ENCODE measurements at regions not wholly inside any gene's neighbourhood (a gene's known extent, or its start where the extent isn't known, plus 50 kb on each side); places are given as distances from the start of the nearest gene placed in this dataset.
"Not testable (repeated sequence)": the region's sequence is repeated elsewhere in the genome, so short reads cannot be mapped to it uniquely, and the experiment has no call there.

DNA sequence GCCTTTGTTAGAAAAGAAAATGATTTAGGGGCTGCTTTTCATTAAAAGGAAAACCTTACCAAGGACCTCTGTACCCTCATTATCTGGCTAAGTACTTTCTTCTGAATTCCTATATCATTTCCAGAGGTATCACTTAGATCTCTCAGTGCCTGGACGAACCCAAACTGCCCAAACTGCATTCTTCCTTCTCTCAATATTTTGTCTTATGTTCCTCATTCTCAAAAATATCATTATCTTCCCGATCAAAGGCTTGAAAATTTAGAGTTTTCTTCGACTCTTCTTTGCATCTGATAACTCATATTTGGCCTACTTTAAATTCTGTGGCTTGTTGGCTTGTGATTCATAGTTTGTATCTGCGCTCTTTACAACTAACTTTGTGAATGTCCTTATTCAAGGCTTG is 136.7 kb upstream of the TAF11L2 start:
- in situ Hi-C loops (cut with HindIII; ENCODE audit: low sequenced_read_pairs), result no loop called here
- no peak for DNase-seq (ENCODE audit: low spot score)

DNA sequence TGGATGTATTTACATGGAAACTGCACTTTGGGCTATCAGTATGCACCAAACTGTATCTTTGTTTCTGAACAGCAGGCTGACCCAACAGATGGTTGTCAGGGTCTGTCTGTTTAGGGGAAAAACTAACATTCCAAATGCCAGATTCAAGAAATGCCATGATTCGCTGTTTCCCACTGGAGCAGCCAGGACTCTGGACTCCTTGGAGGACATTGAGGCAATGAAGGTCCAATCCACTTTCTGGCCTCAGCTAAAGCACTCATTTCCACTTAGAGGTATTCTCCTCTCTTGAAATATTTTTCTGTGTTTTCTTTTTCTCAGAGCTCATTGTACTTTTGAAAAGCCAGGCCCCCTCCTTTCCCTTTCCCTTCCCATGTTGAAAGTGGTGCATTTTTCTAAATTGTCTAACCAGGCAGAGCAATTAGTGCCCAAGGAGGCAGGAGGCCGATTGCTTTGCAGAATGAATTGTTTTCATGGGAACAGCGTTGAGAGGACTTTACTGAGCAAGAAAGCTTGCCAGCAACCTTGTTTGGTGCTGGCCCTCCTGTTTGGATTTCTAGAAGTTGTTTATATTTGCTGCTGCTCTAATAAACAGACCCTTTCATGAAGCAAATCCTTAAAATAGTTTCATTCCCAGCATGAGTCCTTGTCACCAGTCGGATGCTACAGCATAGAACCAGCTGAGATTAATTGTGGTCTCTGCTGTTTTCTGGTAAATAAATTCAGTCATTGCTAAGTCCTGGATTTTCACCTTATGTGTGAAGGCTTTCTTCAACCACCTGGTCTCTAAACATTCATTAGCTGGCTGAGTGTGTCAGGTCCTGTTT is 132.8 kb upstream of the TAF11L2 start:
- in situ Hi-C loops (cut with HindIII; ENCODE audit: low sequenced_read_pairs), result no loop called here
- DNase-seq (ENCODE audit: low spot score), result peak; percentile 64

DNA sequence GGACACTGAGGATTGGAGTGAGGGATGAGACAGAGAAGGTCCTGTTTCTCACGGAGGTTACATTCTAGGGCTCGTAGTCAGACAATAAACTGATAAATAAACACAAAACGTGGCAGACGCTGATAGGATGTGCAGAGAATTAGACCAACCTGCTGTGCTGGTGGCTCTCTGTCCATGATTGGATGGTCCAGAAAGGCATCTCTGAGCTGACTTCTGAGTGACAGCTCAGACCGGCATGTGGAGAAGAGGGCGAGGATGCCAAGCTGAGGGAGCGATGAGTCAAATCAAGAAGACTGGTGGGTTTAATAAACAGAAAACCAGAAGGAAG is 132.3 kb upstream of the TAF11L2 start:
- peak; percentile 86 for DNase-seq (ENCODE audit: low spot score)
- in situ Hi-C loops (cut with HindIII; ENCODE audit: low sequenced_read_pairs), result no loop called here

DNA sequence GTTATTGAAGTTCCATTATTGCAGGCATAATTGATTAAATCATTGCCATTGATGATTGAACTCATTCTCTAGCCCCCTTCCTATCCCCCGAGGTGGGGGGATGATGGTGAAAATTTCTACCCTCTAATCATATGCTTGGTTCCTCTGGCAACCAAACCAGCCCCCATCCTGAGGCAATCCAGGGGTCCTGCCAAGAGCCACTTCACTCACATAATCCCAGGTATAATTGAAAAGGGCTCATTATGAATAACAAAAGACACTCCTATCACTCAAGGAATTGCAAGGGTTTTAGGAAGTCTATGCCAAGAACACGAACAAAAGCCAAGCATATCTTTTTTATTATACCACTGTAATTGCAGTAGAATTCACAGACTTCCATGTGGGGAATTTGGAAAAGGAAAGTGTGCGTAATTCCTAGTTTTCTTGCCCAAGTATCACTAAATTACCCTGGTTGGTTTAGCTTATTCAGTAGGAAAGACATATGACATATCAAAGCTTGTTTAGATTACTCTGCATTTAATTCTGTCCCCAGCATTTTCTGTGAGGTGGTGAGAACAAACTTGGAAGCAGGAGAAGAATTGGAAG is 130.7 kb upstream of the TAF11L2 start:
- in situ Hi-C loops (cut with HindIII; ENCODE audit: low sequenced_read_pairs), result no loop called here
- no peak for DNase-seq (ENCODE audit: low spot score)

DNA sequence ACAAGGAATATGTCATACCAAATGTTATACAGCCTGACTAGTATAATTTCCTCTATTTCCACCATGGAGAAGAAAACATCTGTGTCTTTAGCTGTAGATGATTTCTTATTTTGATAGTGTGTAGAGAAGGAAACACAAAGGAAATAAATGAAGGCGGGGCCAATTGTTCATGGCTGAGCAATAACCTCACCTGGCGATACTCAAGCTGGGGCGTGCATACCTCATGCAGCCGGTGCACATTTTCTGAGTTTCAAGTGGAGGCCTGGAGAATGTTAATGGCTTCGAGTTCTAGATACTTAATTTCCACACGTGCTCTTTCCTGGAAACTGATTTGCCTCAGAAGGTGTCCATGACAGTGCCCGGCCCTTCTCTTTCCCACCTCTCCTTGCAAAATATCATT is 127.4 kb upstream of the TAF11L2 start:
- DNase-seq (ENCODE audit: low spot score), result no peak
- in situ Hi-C loops (cut with HindIII; ENCODE audit: low sequenced_read_pairs), result no loop called here

DNA sequence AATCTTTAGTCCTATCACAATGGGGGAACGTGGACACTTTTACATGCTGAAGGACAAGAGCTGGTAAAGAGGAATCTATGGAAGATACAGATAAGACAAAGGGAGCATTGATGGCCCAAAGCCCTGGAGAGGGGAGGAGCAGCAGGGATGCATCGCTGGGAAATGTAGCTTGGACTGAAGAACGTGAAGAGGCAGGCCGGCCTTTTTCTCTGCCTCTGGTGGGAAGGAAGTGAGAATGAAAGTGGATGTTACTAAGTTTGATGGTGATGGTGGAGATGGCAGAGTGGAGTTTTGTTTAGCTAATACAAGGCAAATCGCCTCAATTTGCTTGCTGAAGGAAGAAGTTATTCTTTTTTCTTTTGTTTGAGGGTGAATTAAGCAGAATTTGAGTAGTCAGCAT is 124.6 kb upstream of the TAF11L2 start:
- DNase-seq (ENCODE audit: low spot score), result no peak
- in situ Hi-C loops (cut with HindIII; ENCODE audit: low sequenced_read_pairs), result no loop called here

DNA sequence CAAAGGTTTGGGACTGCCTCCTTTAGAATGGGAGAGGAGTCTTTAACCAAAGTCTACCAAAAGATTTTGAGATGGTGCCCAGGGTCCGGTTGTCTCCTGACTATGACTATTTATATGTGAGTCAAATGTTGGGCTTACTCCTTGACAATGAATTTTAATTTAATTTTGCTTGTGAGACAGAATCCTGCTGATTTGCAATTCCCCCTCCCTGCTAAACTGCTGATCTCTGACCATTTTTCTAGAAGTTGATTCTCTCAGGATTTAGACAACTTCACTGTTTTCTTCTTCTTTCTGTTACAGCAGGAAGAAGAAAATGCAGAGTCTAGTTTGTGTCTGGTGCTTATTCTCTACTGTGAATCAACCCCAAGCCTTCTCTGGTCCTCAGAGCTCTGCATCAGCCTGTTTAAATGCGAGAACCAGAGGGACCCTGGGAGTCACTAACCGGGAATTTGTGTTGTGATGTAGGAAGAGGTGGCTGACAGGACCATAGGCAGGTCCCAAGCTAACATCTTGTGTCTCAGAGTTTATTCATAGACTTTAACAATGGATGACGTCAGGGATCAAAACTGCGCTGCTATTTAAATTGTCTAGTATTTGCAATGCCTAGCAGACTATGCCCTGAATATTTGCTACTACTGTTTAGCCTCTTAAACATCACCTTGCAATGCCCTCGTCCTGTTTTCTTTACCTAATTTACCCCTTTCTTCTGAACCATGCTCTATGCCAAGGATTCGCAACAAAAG is 124.0 kb upstream of the TAF11L2 start:
- DNase-seq (ENCODE audit: low spot score), result no peak
- in situ Hi-C loops (cut with HindIII; ENCODE audit: low sequenced_read_pairs), result no loop called here

DNA sequence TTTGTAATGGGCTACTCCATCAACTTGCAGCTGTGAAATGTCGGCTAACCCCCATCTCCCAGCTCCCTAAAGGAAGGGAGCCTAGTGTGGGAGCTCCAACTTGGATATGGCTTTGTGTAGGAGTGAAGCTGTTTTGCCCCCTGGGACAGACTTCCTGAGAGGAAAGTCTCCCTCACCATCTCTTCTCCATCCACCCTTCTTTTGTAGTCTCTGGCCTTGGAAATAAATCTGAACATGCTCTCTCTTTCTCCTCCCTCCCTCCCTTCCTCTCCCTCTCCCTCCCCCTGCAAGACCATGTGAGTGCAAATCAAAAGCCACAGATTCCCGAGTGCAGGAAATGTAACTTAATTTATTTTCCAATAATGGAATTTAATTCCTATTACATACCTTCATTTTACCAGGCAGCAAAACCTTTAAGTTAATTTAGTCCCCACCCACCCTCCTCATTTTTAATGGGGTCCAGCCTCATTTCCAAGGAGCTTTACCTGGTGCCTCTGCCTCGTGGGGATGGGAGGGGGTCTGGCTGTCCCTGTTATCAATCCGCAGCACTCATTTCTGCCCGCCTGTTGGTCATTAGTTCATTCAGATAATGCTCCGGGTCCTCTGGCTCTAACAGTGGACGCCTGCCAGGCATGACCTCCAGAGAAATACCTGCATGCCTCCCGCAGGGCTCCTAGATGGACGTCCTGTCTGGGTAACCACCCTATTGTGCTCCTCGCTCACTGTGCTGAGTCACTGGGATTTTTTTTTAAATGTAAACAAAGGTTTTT is 122.9 kb upstream of the TAF11L2 start:
- no peak for DNase-seq (ENCODE audit: low spot score)
- in situ Hi-C loops (cut with HindIII; ENCODE audit: low sequenced_read_pairs), result no loop called here

DNA sequence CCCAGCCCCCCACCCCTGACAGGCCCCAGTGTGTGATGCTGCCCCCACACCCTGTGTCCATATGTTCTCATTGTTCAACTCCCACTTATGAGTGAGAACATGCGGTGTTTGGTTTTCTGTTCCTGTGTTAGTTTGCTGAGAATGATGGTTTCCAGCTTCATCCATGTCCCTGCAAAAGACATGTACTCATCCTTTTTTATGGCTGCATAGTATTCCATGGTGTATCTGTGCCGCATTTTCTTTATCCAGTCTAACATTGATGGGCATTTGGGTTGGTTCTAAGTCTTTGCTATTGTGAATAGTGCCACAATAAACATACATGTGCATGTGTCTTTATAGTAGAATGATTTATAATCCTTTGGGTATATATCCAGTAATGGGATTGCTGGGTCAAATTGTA is 122.1 kb upstream of the TAF11L2 start:
- in situ Hi-C loops (cut with HindIII; ENCODE audit: low sequenced_read_pairs); DNase-seq (ENCODE audit: low spot score): not testable (repeated sequence)

DNA sequence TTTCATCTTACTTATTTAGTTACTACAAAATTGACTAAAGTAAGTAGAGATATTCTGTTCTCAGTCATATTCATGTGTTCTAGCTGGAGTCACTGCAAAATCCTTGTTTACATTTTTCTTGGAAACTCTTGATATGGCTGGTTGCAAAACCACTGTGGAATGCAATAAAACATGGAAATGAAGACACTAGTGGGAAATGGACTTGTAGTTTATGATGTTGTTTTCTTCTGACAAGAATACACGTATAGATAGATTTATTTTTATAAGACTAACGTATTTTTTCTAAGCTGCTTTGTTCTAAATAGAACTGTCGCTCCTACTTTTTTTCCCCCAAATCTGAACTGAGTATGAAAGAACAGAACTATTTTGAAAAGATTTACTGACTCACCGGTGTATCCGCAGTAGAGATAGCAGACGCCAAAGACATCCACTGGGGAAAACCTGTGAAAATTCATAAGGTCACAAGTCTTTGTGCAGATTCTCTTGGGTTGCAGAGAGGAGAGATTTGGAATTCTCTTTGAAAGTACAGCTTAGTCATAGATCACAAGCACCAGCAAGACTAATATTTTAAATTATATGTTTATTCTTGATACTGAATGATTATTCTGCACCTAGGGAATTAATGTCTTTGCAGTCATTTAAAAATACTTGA is 119.6 kb upstream of the TAF11L2 start:
- no peak for DNase-seq (ENCODE audit: low spot score)
- in situ Hi-C loops (cut with HindIII; ENCODE audit: low sequenced_read_pairs), result no loop called here

DNA sequence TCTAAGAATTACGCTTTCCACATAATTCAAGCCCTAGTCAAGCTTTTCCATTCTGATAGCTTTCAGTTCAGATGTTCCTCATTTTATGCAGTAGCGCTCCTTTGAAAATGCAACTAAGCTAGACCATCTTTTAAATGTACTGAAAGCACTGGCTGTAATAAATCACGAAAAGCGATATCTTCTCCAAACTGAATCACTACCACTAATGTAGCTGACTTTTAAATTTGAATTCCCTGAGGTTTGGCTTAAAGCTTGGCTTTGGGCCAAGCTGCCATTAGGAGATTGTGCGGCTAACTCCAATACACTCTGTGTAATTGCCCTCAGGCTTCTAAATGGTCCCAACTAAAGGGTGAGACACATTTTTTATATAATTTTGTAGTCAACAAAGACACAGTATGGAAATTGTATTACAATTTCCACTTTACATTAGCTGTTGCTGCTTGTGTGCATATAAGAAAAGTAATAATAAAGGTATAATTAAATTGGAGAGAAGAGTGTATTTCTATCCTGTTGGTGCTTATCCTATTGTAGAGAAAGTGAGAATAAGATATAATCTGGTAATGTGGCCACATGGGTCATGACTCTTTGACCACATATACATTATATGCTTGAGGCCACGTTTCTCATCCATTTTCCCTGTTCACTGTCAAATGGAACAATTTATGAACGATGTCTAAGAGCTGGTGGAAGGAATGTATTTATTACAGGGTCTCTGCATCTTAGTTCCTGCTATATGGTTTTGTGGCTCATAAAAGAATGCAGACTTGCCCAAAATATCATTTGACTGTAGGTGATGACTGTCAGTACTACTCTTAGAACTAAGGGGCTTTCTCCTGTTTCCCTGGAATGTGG is 118.7 kb upstream of the TAF11L2 start:
- DNase-seq (ENCODE audit: low spot score), result no peak
- in situ Hi-C loops (cut with HindIII; ENCODE audit: low sequenced_read_pairs), result no loop called here

DNA sequence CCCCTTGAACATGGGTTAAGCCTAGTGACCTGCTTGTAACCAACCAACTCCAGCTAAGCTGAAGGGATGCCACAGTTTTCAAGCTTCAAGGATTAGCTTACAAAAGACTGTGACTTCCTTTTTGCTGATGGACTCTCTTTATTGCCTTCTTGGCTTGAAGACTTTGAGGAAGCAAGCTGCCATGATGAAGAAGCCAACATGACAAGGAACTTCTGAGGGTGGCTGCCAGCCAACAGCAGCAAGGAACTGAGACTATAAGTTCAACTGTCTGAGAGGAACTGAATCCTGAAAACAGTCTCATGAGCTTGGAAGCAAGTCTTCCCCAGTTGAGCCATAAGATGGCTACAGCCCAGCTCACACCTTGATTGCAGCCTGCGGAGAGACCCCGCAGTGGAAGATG is 116.1 kb upstream of the TAF11L2 start:
- DNase-seq (ENCODE audit: low spot score), result no peak
- in situ Hi-C loops (cut with HindIII; ENCODE audit: low sequenced_read_pairs), result no loop called here

DNA sequence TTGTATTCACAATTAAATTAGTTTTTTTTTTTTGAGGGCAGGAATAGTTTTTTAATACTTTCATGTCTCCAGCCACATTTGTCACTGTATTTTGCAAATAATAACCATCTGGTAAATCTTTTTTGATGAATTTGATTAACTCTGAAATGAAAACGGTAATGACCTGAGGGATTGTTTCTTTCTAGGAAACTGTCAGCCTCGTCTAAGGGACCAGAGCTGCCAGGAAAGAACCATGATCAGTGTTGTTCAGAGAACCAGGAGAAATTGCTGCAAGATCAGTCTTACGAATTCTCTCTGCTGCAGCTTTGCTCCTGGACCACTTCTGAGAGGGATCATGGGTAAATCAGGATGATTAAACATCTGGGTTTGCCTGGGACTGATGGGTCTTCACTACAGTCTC is 114.5 kb upstream of the TAF11L2 start:
- no peak for DNase-seq (ENCODE audit: low spot score)
- in situ Hi-C loops (cut with HindIII; ENCODE audit: low sequenced_read_pairs), result no loop called here

DNA sequence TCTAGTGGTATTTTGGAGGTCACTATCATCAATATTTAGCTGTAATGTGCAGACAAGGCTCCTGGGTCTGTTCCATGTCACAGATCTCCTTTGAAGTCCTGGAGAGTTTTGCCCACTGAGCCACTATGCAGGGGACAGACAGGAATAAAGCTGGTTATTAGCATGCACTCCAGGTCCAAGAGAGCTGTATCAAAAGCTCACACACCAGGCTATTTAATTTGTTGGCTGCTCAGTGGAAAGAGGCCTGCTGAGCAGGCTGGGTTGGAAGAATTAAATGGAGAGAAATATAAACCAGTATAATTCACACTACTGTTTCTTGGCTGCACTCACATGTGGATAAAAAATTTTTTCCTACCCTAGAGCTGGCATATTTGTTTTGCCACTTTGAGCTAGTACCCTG is 113.8 kb upstream of the TAF11L2 start:
- in situ Hi-C loops (cut with HindIII; ENCODE audit: low sequenced_read_pairs), result no loop called here

DNA sequence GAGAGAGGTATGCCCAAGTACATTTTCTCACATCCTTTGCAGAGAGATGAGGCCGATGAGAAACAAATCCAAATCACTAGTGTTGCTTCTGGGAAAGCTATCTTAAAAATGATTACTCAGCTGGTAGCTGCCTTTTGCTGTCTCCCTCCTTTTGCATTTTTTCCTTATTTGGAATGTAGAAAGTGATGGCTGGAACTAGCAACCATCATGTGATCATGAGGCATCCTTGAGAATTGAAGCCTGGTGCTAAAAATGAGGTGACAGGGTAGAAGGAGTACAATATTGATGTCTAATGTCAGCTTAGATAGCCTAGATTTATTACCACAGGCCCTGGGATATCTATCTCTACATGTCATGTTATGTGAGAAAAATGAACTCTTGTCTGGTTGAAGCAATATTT is 109.3 kb upstream of the TAF11L2 start:
- in situ Hi-C loops (cut with HindIII; ENCODE audit: low sequenced_read_pairs), result no loop called here
- DNase-seq (ENCODE audit: low spot score), result no peak

More for the DNA sequence above, 113.8 kb upstream of the TAF11L2 start:
- peak; percentile 10 for DNase-seq (ENCODE audit: low spot score)

DNA sequence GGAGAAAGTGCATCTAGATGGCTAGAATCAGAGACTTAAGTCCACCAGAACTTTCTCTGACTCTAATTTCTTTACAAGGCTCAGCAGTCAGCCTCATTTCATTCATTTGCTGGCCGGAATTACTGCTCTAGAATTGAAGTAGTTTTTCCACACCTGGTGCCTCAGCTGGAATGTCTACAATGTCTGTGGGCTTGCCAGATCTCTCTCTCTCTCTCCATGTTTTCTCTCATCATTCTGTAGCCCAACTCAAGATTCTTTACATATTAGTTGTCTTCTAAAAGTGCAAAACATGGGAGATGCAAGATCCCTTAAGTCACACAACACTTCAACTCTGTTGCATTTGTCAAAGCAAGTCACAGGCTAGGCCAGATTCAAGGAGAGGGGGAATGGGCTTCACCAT is 103.9 kb upstream of the TAF11L2 start:
- in situ Hi-C loops (cut with HindIII; ENCODE audit: low sequenced_read_pairs), result no loop called here

DNA sequence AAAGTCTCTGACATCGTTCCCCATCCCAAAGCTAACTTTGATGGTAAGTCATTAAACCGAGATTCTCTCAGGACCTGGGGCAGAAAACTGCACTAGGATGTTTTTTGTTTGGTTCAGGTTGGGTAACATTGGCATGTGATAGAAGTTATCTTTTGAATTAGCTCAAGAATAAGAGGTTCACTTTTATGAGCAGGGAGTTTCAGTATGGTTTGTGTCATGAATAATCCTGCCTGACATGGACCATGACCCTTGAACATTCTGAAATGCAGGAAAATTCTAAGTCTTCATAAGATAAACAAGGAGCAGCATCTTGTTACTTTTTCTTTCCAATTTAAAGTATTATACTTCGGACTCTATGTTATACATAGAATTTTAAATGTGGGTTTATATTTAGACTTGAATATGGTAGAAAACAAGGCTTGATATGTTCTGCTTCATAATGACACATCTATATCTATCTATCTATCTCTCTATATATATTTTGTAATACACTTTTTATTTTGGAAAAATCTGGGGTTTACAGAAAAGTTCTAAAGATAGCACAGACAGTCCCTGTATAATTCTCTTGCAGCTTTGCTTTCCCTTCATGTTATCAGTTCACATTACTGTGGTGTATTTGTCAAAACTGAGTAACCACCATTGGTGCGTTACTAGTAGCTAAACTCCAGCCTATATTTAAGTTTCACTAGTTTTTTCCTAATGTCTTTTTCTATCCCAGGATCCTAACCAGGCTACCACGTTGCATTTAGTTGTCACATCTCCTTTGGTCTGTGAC is 102.7 kb upstream of the TAF11L2 start:
- in situ Hi-C loops (cut with HindIII; ENCODE audit: low sequenced_read_pairs), result no loop called here
- DNase-seq (ENCODE audit: low spot score), result no peak

More for the DNA sequence above, 103.9 kb upstream of the TAF11L2 start:
- DNase-seq (ENCODE audit: low spot score), result no peak

DNA sequence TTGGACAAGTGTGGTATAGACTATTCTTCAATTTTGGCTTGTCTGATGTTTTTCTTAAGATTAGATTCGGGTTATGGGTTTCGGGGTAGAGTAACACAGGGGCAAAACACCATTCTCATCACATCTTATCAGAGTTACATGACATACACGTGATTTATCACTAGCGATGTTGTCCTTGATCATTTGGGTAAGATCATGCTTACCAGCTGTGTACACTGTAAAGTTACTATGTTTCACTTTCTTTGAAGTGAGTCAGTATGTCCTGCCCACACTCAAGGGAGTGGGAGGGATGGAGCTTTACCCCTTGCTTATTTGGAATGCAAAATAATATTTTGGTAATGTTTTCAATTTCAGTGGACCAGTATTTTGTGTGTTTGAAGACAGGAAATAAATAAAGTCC is 101.8 kb upstream of the TAF11L2 start:
- in situ Hi-C loops (cut with HindIII; ENCODE audit: low sequenced_read_pairs), result no loop called here
- no peak for DNase-seq (ENCODE audit: low spot score)

Data from G401 (cell line).